ENCODE measurements at regions not wholly inside any gene's neighbourhood (a gene's known extent, or its start where the extent isn't known, plus 50 kb on each side); places are given as distances from the start of the nearest gene placed in this dataset.

DNA sequence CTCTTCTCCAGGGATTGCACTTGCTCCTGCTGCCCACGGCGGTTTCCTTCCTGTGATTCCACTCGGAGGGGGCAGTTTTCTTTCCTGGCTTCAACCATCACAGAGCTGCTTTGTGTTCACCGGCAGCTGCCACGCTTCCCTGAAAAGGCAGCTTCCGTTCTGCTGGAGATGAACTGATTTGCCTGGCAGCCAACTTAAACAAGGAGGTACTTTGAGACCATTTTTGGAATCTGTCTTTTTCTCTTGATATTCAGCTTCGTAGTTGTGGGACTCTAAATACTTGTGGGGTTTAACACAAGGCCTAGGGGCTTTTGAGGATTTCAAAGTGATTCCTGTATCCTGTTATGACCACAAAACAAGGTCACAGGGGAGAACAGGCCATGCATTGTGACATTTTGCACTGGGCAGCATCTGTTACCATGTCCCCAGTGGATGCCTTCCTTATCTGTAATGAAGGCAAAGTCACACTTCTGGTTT is 192.0 kb downstream of the MTRR start:
- no peak for TF ChIP-seq EZH2phosphoT487 (IDR thresholded peaks at IDR 0.05; ENCODE audit: borderline replicate concordance, low read depth, low read length)
- no peak for TF ChIP-seq CTCF (conservative IDR thresholded peaks at IDR 0.05; ENCODE audit: low read length)
